T-cell (primary cell): ENCODE measurements at regions not wholly inside any gene's neighbourhood (a gene's known extent, or its start where the extent isn't known, plus 50 kb on each side); places are given as distances from the start of the nearest gene placed in this dataset.
"Not testable (repeated sequence)": the region's sequence is repeated elsewhere in the genome, so short reads cannot be mapped to it uniquely, and the experiment has no call there.

Experiments used
- ATAC-seq, 4 experiments: fragments of 200-7000 bp in 3 of 4; fragments of 150-1000 bp in 1 of 4; cut with Tn5 transposase; replicated peaks in 1 of 4; 1 replicate in 3 of 4; 2 replicates in 1 of 4; pipeline ENCODE4 v1.10.0; 2021; ENCODE audit warnings: moderate library complexity in 3 of 4, mild to moderate bottlenecking in 2 of 4, moderate number of reproducible peaks in 1 of 4
- CTCF ChIA-PET, 2 donors: fragments of 300-600 bp; sonication (Branson Sonifier 250); formaldehyde crosslinking; loops; one replicate each; lab custom pipeline; 2022; ENCODE audit warnings: antibody characterized with exemption in 2 of 2; lab: Charles Lee
- POLR2A ChIA-PET, 2 donors: fragments of 300-600 bp; sonication (Branson Sonifier 250); formaldehyde crosslinking; loops; one replicate each; lab custom pipeline; 2022; ENCODE audit warnings: antibody characterized with exemption in 2 of 2; lab: Charles Lee
- DNase-seq, 35 experiments: peaks; one replicate each; pipeline versions ENCODE4 v3.0.0 to v3.0.0-alpha.2; 2013 to 2023
- H3K27ac ChIP-seq: one replicate; pipeline ENCODE4 v1.5.1; 2013; ENCODE audit warnings: low read length
- H3K27me3 ChIP-seq, 2 experiments: replicated peaks in 1 of 2; 1 replicate in 1 of 2; 2 replicates in 1 of 2; pipeline versions ENCODE4 v1.6.1 to v1.7.0; 2013; ENCODE audit warnings: low read length in 1 of 2, mixed read lengths in 1 of 2; ENCODE audit not compliant: control insufficient read depth in 2 of 2, insufficient read depth in 2 of 2; ENCODE audit errors: extremely low read depth in 1 of 2
- H3K36me3 ChIP-seq, 2 donors: 1 replicate in 1 of 2; 2 replicates in 1 of 2; pipeline versions ENCODE4 v1.6.1 to v1.7.0; 2013; ENCODE audit warnings: low read length in 1 of 2; ENCODE audit not compliant: control insufficient read depth in 2 of 2, insufficient read depth in 1 of 2; ENCODE audit errors: extremely low read depth in 1 of 2
- H3K4me1 ChIP-seq, 2 experiments: 1 replicate in 1 of 2; 2 replicates in 1 of 2; pipeline versions ENCODE4 v1.6.1 to v1.7.0; 2013; ENCODE audit warnings: low read length in 2 of 2, mixed read lengths in 1 of 2; ENCODE audit not compliant: insufficient read depth in 2 of 2, control insufficient read depth in 1 of 2; ENCODE audit errors: extremely low read depth in 1 of 2
- H3K4me3 ChIP-seq, 2 donors: 1 replicate in 1 of 2; 2 replicates in 1 of 2; pipeline versions ENCODE4 v1.5.1 to v1.7.0; 2013; ENCODE audit warnings: mild to moderate bottlenecking in 2 of 2, low read length in 1 of 2, moderate library complexity in 1 of 2; ENCODE audit not compliant: control insufficient read depth in 1 of 2; ENCODE audit errors: extremely low read depth in 1 of 2
- H3K9me3 ChIP-seq: 2 replicates; pipeline ENCODE4 v1.7.0; 2013
- H3K27ac Mint-ChIP-seq, 2 donors: one replicate each; pipeline ENCODE4 v1.8.0; 2020 to 2021; ENCODE audit warnings: mild to moderate bottlenecking in 2 of 2, mixed read lengths in 2 of 2
- H3K27me3 Mint-ChIP-seq, 2 donors: one replicate each; pipeline ENCODE4 v1.8.0; 2021 to 2022; ENCODE audit warnings: mixed read lengths in 2 of 2
- H3K36me3 Mint-ChIP-seq: one replicate; pipeline ENCODE4 v1.8.0; 2021; ENCODE audit warnings: mixed read lengths
- H3K4me1 Mint-ChIP-seq, 3 donors: one replicate each; pipeline ENCODE4 v1.8.0; 2020 to 2022; ENCODE audit warnings: mixed read lengths in 3 of 3, mild to moderate bottlenecking in 1 of 3
- H3K4me3 Mint-ChIP-seq, 3 donors: one replicate each; pipeline ENCODE4 v1.8.0; 2020 to 2022; ENCODE audit warnings: mild to moderate bottlenecking in 3 of 3, mixed read lengths in 3 of 3, moderate library complexity in 3 of 3
- H3K9me3 Mint-ChIP-seq, 3 donors: one replicate each; pipeline ENCODE4 v1.8.0; 2020 to 2022; ENCODE audit warnings: mixed read lengths in 3 of 3
- WGBS: methylation state at CpG from one replicate; pipeline ENCODE4 v1.1.5; 2013; ENCODE audit warnings: missing lambda C conversion rate; ENCODE audit not compliant: insufficient coverage; 5-methylcytosine and 5-hydroxymethylcytosine counted together

DNA sequence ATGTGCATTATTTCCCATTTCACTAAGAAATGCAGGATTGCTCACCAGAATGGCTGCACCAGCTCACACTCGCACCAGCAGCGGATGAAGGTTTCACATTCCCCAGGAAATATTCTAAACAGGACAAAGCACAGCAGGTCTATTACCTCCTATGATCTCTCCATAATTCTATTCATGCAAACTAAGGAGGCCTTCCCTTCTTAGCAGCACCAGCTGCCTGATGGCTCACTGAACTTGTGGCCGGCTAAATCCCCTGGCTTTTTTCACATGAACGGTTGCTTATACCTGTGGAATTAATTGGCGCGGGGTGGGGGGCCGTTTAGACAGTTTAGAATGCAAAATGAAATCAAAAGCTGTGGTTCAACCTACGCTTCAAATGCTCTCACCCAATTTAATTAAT lies 73.5 kb upstream of the SRD5A3 start:
- H3K9me3 ChIP-seq = no peaks in the 10 kb centered on the region
- peaks cover 0 to 4% of the 10 kb centered on the region in 2 experiments for H3K27me3 ChIP-seq
- H3K4me3 ChIP-seq = no peak overlapping the region
- CTCF ChIA-PET = no interaction called here
- Mint-ChIP-seq H3K9me3 (no peaks in the 10 kb centered on the region), H3K4me1 (no peaks in the 10 kb centered on the region), H3K4me3 (no peak overlapping the region), H3K36me3 (no peaks in the 10 kb centered on the region), H3K27me3 (peaks cover 14 to 25% of the 10 kb centered on the region in 2 donors), H3K27ac (no peak overlapping the region)
- ATAC-seq (no peak), DNase-seq (no peak)
- 80% methylated on average over 2 of the region's 8 CpGs for WGBS
- H3K4me1 ChIP-seq = no peaks in the 10 kb centered on the region
- H3K27ac ChIP-seq = no peak overlapping the region
- POLR2A ChIA-PET = no interaction called here
- H3K36me3 ChIP-seq = no peaks in the 10 kb centered on the region

DNA sequence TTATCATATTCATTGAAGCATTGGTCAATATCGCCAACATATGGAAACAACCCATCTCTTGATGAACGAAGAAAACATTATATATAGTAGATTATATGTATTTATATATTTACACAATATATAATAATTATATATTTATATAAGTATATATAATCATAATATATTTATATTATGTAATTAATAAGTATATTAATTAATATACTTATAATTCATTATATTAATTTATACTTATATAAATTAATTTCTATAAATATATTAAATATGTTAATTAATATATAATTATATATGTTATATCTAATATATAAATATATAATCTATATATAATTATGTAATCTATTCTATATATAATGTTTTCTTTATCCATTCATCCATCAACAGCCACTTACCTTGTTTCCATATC lies 69.0 kb upstream of the SRD5A3 start:
- Mint-ChIP-seq H3K27me3 (peaks cover 8 to 32% of the 10 kb centered on the region in 2 donors), H3K4me1 (no peaks in the 10 kb centered on the region), H3K36me3 (no peaks in the 10 kb centered on the region), H3K4me3 (no peak overlapping the region), H3K9me3 (peaks cover 0 to 11% (median 5%) of the 10 kb centered on the region in 3 donors), H3K27ac (no peak overlapping the region)
- H3K4me3 ChIP-seq = no peak overlapping the region
- no CpG with 5 or more reads among the region's 2 CpGs for WGBS
- DNase-seq = no peak
- no peaks in the 10 kb centered on the region for H3K27me3 ChIP-seq
- H3K9me3 ChIP-seq = no peaks in the 10 kb centered on the region
- H3K4me1 ChIP-seq = no peaks in the 10 kb centered on the region
- CTCF ChIA-PET = no interaction called here
- H3K27ac ChIP-seq = no peak overlapping the region
- POLR2A ChIA-PET = no interaction called here
- no peaks in the 10 kb centered on the region for H3K36me3 ChIP-seq
- ATAC-seq = no peak

DNA sequence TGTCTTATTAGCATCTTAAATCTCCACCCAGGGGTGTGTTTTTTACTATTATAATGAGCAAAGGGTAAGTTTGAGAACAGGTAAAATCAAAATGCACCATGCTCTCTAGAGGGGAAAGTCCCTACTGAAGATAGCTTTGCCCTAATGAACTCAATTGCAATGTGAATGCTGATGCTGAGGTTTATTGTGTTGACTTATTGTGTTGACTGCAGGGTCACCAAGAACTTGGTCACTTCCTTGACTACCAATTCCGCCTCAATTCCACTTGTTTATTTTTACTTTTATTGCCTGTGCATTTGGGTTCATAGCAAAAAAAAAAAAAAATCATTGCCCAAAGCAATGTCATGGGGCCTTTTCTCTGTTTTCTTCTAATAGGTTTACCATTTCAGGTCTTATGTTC lies 67.7 kb upstream of the SRD5A3 start:
- no peaks in the 10 kb centered on the region for H3K9me3 ChIP-seq
- H3K4me3 ChIP-seq = no peak overlapping the region
- Mint-ChIP-seq H3K4me3 (no peak overlapping the region), H3K27ac (no peak overlapping the region), H3K27me3 (peaks cover 5 to 26% of the 10 kb centered on the region in 2 donors), H3K9me3 (peaks cover 8 to 21% (median 13%) of the 10 kb centered on the region in 3 donors), H3K4me1 (no peaks in the 10 kb centered on the region), H3K36me3 (no peaks in the 10 kb centered on the region)
- no peaks in the 10 kb centered on the region for H3K36me3 ChIP-seq
- no peaks in the 10 kb centered on the region for H3K4me1 ChIP-seq
- POLR2A ChIA-PET = no interaction called here
- CTCF ChIA-PET = interaction anchor here in 1 of 2 donors (0.6 kb wide), 1 partner anchor 35 kb away, joined by 3 read pairs; no protein-coding TSS in a partner anchor
- H3K27me3 ChIP-seq = no peaks in the 10 kb centered on the region
- WGBS = no CpG with 5 or more reads among the region's 1 CpG
- DNase-seq (no peak), ATAC-seq (no peak)
- no peak overlapping the region for H3K27ac ChIP-seq

DNA sequence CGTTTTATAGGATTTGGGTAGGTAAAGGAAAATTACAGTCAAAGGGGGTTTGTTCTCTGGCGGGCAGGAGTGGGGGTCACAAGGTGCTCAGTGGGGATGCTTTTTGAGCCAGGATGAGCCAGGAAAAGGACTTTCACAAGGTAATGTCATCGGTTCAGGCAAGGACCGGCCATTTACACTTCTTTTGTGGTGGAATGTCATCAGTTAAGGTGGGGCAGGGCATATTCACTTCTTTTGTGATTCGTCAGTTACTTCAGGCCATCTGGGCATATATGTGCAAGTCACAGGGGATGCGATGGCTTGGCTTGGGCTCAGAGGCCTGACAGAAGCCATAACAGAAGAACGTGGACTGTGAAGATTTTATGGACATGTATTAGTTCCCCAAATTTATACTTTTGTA lies 65.6 kb upstream of the SRD5A3 start:
- WGBS = 85% methylated on average over 5 of the region's 7 CpGs
- H3K4me1 ChIP-seq, ATAC-seq, CTCF ChIA-PET, H3K36me3 Mint-ChIP-seq, H3K36me3 ChIP-seq, H3K27ac ChIP-seq, H3K9me3 ChIP-seq, DNase-seq, H3K27ac Mint-ChIP-seq, H3K4me3 ChIP-seq, H3K27me3 ChIP-seq, H3K4me1 Mint-ChIP-seq, POLR2A ChIA-PET, H3K4me3 Mint-ChIP-seq: not testable (repeated sequence)
- H3K9me3 Mint-ChIP-seq = peaks cover 17 to 37% (median 25%) of the 10 kb centered on the region in 3 donors
- H3K27me3 Mint-ChIP-seq = peaks cover 0 to 11% of the 10 kb centered on the region in 2 donors

DNA sequence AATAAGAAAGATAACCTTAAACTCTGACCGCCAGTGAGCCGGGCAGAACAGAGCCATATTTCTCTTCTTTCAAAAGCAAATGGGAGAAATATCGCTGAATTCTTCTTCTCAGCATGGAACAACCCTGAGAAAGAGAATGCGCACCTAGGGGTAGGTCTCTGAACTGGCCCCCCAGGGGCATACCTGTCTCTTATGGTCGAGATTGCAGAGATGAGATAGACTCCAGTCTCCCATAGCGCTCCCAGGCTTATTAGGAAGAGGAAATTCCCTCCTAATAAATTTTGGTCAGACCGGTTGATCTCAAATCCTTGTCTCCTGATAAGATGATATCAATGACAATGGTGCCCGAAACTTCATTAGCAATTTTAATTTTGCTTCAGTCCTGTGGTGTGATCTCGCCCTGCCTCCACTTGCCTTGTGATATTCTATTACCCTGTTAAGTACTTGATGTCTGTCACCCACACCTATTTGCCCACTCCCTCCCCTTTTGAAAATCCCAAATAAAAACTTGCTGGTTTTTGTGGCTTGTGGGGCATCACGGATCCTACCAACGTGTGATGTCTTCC lies 64.8 kb upstream of the SRD5A3 start:
- POLR2A ChIA-PET, H3K4me3 ChIP-seq, DNase-seq, H3K9me3 ChIP-seq, H3K36me3 ChIP-seq, H3K4me1 ChIP-seq, ATAC-seq, CTCF ChIA-PET, H3K27ac ChIP-seq, H3K36me3 Mint-ChIP-seq, H3K27ac Mint-ChIP-seq, H3K27me3 ChIP-seq, H3K4me3 Mint-ChIP-seq, H3K4me1 Mint-ChIP-seq: not testable (repeated sequence)
- 89% methylated on average over 6 of the region's 11 CpGs for WGBS
- H3K9me3 Mint-ChIP-seq = peaks cover 17 to 41% (median 30%) of the 10 kb centered on the region in 3 donors
- peaks cover 0 to 10% of the 10 kb centered on the region in 2 donors for H3K27me3 Mint-ChIP-seq

DNA sequence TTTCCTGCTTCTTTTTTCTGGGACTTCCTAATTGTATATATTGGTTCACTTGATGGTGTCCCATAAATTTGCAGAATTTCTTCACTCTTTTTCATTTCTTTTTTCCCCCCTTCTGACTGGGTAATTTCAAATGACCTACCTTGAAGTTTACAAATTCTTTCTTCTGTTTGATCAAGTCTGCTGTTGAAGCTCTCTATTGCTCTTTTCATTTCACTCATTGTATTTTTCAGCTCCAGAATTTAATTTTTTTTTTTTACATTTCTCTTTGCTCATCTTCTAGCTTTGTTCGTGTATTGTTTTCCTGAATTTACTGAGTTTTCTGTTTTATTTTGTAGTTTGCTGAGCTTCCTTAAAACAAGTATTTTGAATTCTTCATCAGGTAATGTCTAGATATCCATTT lies 61.7 kb upstream of the SRD5A3 start:
- Mint-ChIP-seq H3K27ac (no peak overlapping the region), H3K36me3 (no peaks in the 10 kb centered on the region), H3K4me3 (no peak overlapping the region), H3K4me1 (no peaks in the 10 kb centered on the region), H3K27me3 (peaks cover 3 to 5% of the 10 kb centered on the region in 2 donors), H3K9me3 (peaks cover 17 to 41% (median 30%) of the 10 kb centered on the region in 3 donors)
- no CpG with 5 or more reads among the region's 1 CpG for WGBS
- H3K9me3 ChIP-seq = peaks cover 3% of the 10 kb centered on the region
- DNase-seq (no peak), ATAC-seq (no peak)
- ChIA-PET POLR2A (interaction anchor here in 1 of 2 donors (0.6 to 0.7 kb wide), 2 partner anchors 8 to 1271 kb away, joined by 4 read pairs; no protein-coding TSS in a partner anchor), CTCF (no interaction called here)
- no peaks in the 10 kb centered on the region for H3K4me1 ChIP-seq
- H3K27ac ChIP-seq = no peak overlapping the region
- H3K4me3 ChIP-seq = no peak overlapping the region
- peaks cover 0 to 3% of the 10 kb centered on the region in 2 experiments for H3K27me3 ChIP-seq
- no peaks in the 10 kb centered on the region for H3K36me3 ChIP-seq
